GM20000 (cell line): ENCODE measurements at regions not wholly inside any gene's neighbourhood (a gene's known extent, or its start where the extent isn't known, plus 50 kb on each side); places are given as distances from the start of the nearest gene placed in this dataset.

ENCODE experiments used
- DNase-seq: peaks from one replicate; pipeline ENCODE4 v3.0.0; 2012; ENCODE audit warnings: low spot score
- TF ChIP-seq, protein P1 (sequence below): IDR thresholded peaks from 2 replicates; pipeline ENCODE4 v1.5.1; 2012; ENCODE audit warnings: mild to moderate bottlenecking, control low read depth; ENCODE audit errors: extremely low read depth, missing control alignments

DNA sequence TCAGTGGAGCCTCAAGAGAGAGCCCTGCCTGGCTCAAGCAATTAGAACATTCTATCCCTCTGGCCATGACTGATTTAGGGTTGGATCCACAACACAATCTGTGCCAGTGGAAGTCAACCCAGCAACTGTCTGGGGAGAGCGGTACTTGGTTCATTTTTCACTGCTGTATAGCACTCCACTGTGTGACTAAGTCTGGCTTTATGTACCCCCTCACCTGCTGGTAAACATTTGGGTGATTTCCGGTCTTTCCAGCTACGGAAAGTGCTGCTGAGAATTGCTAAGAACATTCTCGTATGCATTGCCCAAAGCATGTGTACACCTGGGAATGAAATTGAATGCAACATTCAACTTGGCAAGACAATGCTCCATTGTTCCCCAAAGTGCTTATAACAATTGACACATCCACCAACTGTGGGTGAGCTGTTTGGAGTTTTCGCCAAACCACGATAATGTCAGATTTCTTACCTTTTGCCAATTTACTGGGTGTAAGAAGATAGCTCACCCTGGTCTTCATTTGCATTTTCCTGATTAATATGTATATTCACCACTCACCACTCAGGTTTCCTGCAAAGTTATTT, 63.5 kb upstream of the MED9 start:
- DNase-seq: no peak
- TF ChIP-seq, protein P1, sequence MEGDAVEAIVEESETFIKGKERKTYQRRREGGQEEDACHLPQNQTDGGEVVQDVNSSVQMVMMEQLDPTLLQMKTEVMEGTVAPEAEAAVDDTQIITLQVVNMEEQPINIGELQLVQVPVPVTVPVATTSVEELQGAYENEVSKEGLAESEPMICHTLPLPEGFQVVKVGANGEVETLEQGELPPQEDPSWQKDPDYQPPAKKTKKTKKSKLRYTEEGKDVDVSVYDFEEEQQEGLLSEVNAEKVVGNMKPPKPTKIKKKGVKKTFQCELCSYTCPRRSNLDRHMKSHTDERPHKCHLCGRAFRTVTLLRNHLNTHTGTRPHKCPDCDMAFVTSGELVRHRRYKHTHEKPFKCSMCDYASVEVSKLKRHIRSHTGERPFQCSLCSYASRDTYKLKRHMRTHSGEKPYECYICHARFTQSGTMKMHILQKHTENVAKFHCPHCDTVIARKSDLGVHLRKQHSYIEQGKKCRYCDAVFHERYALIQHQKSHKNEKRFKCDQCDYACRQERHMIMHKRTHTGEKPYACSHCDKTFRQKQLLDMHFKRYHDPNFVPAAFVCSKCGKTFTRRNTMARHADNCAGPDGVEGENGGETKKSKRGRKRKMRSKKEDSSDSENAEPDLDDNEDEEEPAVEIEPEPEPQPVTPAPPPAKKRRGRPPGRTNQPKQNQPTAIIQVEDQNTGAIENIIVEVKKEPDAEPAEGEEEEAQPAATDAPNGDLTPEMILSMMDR: no peak

GRCh38 chr17:17413821-17414220, 63.0 kb upstream of the MED9 start:
- TF ChIP-seq, protein P1: no peak
- no peak for DNase-seq

GRCh38 chr17:17414341-17414805, 62.4 kb upstream of the MED9 start:
- no peak for DNase-seq
- TF ChIP-seq, protein P1: no peak

DNA sequence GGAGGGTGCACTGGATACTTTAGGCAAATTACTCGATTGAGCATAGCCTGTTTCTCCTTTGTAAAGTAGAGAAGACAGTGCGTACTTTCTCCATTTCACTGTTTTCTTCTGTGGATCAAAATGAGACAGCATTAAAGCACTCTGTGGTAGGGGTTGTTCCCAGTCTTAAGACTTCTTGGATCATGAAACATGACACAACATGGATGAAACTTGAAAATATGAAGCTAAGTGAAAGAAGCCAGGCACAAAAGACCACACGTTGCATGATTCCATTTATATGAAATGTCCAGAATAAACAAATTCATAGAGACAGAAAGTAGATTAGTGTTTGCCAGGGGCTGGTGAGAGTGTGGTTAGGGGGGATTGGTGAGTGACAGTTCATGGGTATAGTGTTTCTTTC, 61.8 kb upstream of the MED9 start:
- DNase-seq: no peak
- TF ChIP-seq, protein P1: no peak

DNA sequence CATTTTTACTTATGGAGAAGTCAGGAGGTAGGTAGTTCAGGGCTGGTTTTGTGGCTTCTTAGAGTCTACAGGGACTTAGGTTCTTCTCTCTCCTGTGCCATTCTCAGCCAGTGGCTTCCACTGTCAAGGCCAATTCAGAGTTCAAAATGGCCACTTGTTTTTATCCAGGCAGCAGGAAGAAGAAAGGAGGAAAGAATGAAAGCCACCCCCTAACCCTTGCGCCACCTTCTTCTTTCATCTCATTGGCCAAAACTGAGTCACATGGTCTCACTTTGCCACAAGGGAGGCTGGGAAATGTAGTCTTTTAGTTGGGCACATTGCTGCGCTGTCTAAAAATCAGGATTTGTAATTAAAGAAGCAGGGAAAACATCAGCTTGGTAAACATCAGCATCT, 60.8 kb upstream of the MED9 start:
- peak; percentile 47 for DNase-seq
- TF ChIP-seq, protein P1: no peak

GRCh38 chr17:17416400-17417360, 60.1 kb upstream of the MED9 start:
- TF ChIP-seq, protein P1: no peak
- no peak for DNase-seq

DNA sequence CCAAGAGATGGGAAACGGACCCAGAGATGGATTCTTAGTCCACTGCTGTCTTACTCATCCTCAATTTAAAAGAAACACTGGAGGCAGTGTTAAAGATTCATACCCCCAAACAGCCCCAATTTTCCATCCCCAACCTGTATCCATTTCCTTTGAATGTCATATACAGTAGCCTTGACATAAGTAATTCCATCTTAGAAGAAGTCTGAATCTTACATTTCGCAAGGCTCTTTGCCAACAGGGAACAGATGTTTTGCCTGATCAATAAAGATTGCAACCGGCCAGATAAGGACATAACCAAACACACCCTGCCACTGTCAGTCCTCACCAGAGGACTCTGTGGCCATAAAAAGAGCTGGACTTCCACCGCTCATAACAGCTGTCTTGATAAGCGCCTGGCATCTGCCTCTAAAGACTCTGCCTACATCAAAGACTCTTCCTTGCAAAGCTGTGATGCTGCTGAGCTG, 59.0 kb upstream of the MED9 start:
- DNase-seq: no peak
- TF ChIP-seq, protein P1: no peak
